Bronchial epithelial cell (primary cell): ENCODE measurements at regions not wholly inside any gene's neighbourhood (a gene's known extent, or its start where the extent isn't known, plus 50 kb on each side); places are given as distances from the start of the nearest gene placed in this dataset.
A peak's percentile ranks its signal among the peaks of the same experiment; 100 is the strongest.
"Not testable (repeated sequence)": the region's sequence is repeated elsewhere in the genome, so short reads cannot be mapped to it uniquely, and the experiment has no call there.

ENCODE experiments used
- DNase-seq: peaks from one replicate; pipeline ENCODE4 v3.0.0-alpha.2; 2010; ENCODE audit warnings: low read depth
- FAIRE-seq: peaks from 2 replicates; lab custom pipeline; 2011; peaks lifted over from hg19 to GRCh38; lab: Jason Lieb, UNC
- H3K27me3 ChIP-seq: 2 replicates; pipeline ENCODE4 v1.5.1; 2011; ENCODE audit warnings: low read length; ENCODE audit not compliant: control insufficient read depth, insufficient read depth
- H3K36me3 ChIP-seq: 2 replicates; pipeline ENCODE4 v1.5.1; 2011; ENCODE audit warnings: low read length; ENCODE audit not compliant: control insufficient read depth, insufficient read depth
- H3K4me3 ChIP-seq: 2 replicates; pipeline ENCODE4 v1.5.1; 2011; ENCODE audit warnings: mild to moderate bottlenecking, low read depth, low read length, control low read depth
- CTCF ChIP-seq: IDR thresholded peaks from 2 replicates; pipeline ENCODE4 v1.5.1; 2011; ENCODE audit warnings: mild to moderate bottlenecking, moderate library complexity, low read length, control low read depth, inconsistent platforms; ENCODE audit not compliant: insufficient read depth, severe bottlenecking

- FAIRE-seq (no peak), DNase-seq (peak; percentile 94)
- TF ChIP-seq CTCF = no peak
- no peak overlapping the region for H3K4me3 ChIP-seq
- H3K27me3 ChIP-seq = no peaks in the 10 kb centered on the region
- H3K36me3 ChIP-seq = no peaks in the 10 kb centered on the region
These were observed 140.6 kb downstream of the ALOX5 start for GRCh38 chr10:45514291-45515270.

- no peak for FAIRE-seq
- Histone ChIP-seq H3K4me3 (no peak overlapping the region), H3K36me3 (no peaks in the 10 kb centered on the region), H3K27me3 (no peaks in the 10 kb centered on the region)
- DNase-seq = no peak
- TF ChIP-seq CTCF = no peak
These were observed 139.5 kb downstream of the ALOX5 start for GRCh38 chr10:45513551-45513950.

GRCh38 chr10:45511926-45512325 lies 137.9 kb downstream of the ALOX5 start:
- FAIRE-seq, H3K36me3 ChIP-seq, DNase-seq, H3K4me3 ChIP-seq, H3K27me3 ChIP-seq: not testable (repeated sequence)

GRCh38 chr10:45509491-45509890 lies 135.5 kb downstream of the ALOX5 start:
- peak; percentile 74 for DNase-seq
- H3K4me3 ChIP-seq = no peak overlapping the region
- FAIRE-seq = no peak

GRCh38 chr10:45505311-45505710 lies 131.3 kb downstream of the ALOX5 start:
- TF ChIP-seq CTCF = no peak
- DNase-seq (no peak), FAIRE-seq (no peak)
- Histone ChIP-seq H3K36me3 (no peaks in the 10 kb centered on the region), H3K4me3 (no peak overlapping the region), H3K27me3 (no peaks in the 10 kb centered on the region)

More at GRCh38 chr10:45509491-45509890, 135.5 kb downstream of the ALOX5 start:
- no peak for TF ChIP-seq CTCF
- no peaks in the 10 kb centered on the region for H3K27me3 ChIP-seq
- no peaks in the 10 kb centered on the region for H3K36me3 ChIP-seq

- H3K27me3 ChIP-seq = no peaks in the 10 kb centered on the region
- H3K4me3 ChIP-seq = no peak overlapping the region
- DNase-seq (peak; percentile 78), FAIRE-seq (no peak)
- no peaks in the 10 kb centered on the region for H3K36me3 ChIP-seq
- no peak for TF ChIP-seq CTCF
These were observed 128.4 kb downstream of the ALOX5 start for GRCh38 chr10:45502458-45502857.
